OCI-LY7 (cell line): ENCODE measurements at regions not wholly inside any gene's neighbourhood (a gene's known extent, or its start where the extent isn't known, plus 50 kb on each side); places are given as distances from the start of the nearest gene placed in this dataset.

Source experiments
- BruUV-seq: library from RNA; stranded (reverse); fragments of 400-500 nt; replicated peaks from 2 replicates; lab custom pipeline; 2021; lab: Mats Ljungman, UMichigan
- CTCF ChIA-PET: fragments of 300-600 bp; sonication (Branson Sonifier 250); formaldehyde crosslinking; loops from one replicate; lab custom pipeline; 2022; ENCODE audit warnings: antibody characterized with exemption; ENCODE audit not compliant: unreplicated experiment; lab: Charles Lee
- POLR2A ChIA-PET: fragments of 300-600 bp; sonication (Branson Sonifier 250); formaldehyde crosslinking; loops from one replicate; lab custom pipeline; 2022; ENCODE audit warnings: antibody characterized with exemption; lab: Charles Lee
- DNase-seq: peaks from one replicate; pipeline ENCODE4 v3.0.0-alpha.2; 2015; ENCODE audit warnings: low spot score
- H2AFZ ChIP-seq: fragments of 200-600 bp; sonication (generic), shearing (Covaris generic); 2 replicates; pipeline ENCODE4 v1.6.1; 2014; ENCODE audit warnings: mild to moderate bottlenecking, antibody characterized with exemption, low read length, moderate library complexity
- H3K27ac ChIP-seq: fragments of 200-600 bp; sonication (generic); 2 replicates; pipeline ENCODE4 v1.5.1; 2014; ENCODE audit warnings: mixed run types, low read depth, mild to moderate bottlenecking, moderate library complexity, low read length, inconsistent platforms; ENCODE audit not compliant: poor library complexity, severe bottlenecking
- H3K36me3 ChIP-seq: fragments of 200-600 bp; sonication (generic); 2 replicates; pipeline ENCODE4 v1.6.1; 2014; ENCODE audit warnings: mild to moderate bottlenecking, antibody characterized with exemption, low read length, moderate library complexity, mixed read lengths; ENCODE audit not compliant: insufficient read depth
- H3K4me1 ChIP-seq: fragments of 200-600 bp; sonication (generic); 2 replicates; pipeline ENCODE4 v1.5.1; 2014; ENCODE audit warnings: mild to moderate bottlenecking, low read length; ENCODE audit not compliant: insufficient read depth, poor library complexity, severe bottlenecking
- H3K4me2 ChIP-seq: fragments of 200-600 bp; sonication (generic); 2 replicates; pipeline ENCODE4 v1.6.1; 2014; ENCODE audit warnings: mild to moderate bottlenecking, low read length
- H3K4me3 ChIP-seq: fragments of 200-600 bp; sonication (generic); 2 replicates; pipeline ENCODE4 v1.5.1; 2014; ENCODE audit warnings: mild to moderate bottlenecking, low read depth, low read length; ENCODE audit not compliant: poor library complexity, severe bottlenecking
- H3K79me2 ChIP-seq: fragments of 200-600 bp; sonication (generic); 2 replicates; pipeline ENCODE4 v1.6.1; 2016; ENCODE audit warnings: low read depth, mild to moderate bottlenecking, low read length, moderate library complexity, mixed read lengths; ENCODE audit not compliant: insufficient read depth
- H3K9me2 ChIP-seq: fragments of 200-600 bp; sonication (generic); 2 replicates; pipeline ENCODE4 v1.6.1; 2016; ENCODE audit warnings: mild to moderate bottlenecking, low read length, mixed read lengths; ENCODE audit not compliant: insufficient read depth
- H3K9me3 ChIP-seq: fragments of 200-600 bp; sonication (generic); 2 replicates; pipeline ENCODE4 v1.6.1; 2014; ENCODE audit warnings: mild to moderate bottlenecking, mixed run types, low read length, mixed read lengths
- H4K20me1 ChIP-seq: fragments of 200-600 bp; sonication (generic); 2 replicates; pipeline ENCODE4 v1.6.1; 2014; ENCODE audit warnings: mild to moderate bottlenecking, antibody characterized with exemption, low read length, moderate library complexity, mixed read lengths; ENCODE audit not compliant: insufficient read depth
- EZH2phosphoT487 ChIP-seq: fragments of 200-600 bp; sonication (generic); IDR thresholded peaks from 2 replicates; pipeline ENCODE4 v1.6.1; 2018; ENCODE audit warnings: low read depth, borderline replicate concordance, mild to moderate bottlenecking, mixed run types, antibody characterized with exemption, low read length, moderate library complexity, mixed read lengths
- intact Hi-C: fragments of 100-400 bp; cut with micrococcal nuclease; formaldehyde crosslinking; loops from one replicate; pipeline ENCODE4 v1.10.0; 2022; ENCODE audit not compliant: unreplicated experiment
- TF ChIP-seq, protein P1 (sequence below): fragments of 200-600 bp; sonication (generic); conservative IDR thresholded peaks from 2 replicates; pipeline ENCODE4 v1.5.1; 2014; ENCODE audit warnings: mild to moderate bottlenecking, antibody characterized with exemption, low read length, moderate library complexity, mixed read lengths

DNA sequence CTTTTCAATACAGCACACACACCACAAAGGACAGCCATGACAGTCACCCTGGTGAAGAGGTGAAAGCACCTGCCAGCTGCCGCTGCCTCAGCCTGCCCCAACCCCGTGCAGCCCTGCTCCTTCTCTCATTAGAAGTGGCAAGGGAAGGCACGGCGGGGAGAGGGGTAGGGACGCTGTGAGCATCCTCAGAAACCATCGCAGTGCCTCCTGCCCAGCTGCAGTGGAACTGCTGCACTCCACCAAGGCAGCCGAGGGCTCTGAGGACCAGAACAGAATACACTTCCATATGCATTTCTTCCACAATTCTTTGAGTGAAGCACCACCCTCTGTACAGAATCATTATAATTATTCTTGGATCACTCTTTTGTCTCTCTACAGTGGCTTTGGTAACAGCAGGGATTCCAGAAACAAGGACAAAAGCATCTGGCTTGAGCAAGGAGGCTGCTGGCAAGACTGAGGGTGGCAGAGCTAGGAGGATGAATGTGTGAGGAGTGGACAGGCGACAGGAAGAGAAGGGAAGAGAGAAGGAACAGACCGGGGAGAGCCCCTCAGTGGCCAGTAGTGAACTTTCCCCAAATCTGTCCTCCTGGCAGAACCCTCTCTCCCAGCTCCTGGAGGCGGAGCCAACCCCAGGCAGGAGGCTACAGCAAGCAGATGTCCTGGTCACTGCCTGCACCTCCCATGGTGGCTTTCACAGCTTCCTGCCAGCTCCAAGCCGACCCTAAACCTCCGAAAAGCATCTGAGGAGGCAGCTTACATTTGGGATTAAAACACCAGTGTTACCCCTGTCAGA, 73.2 kb downstream of the MTNR1A start:
- Histone ChIP-seq H3K9me3 (no peaks in the 10 kb centered on the region), H3K27ac (no peak overlapping the region), H3K4me1 (no peaks in the 10 kb centered on the region), H3K9me2 (no peaks in the 10 kb centered on the region), H2AFZ (no peak overlapping the region), H4K20me1 (no peaks in the 10 kb centered on the region), H3K4me3 (no peak overlapping the region), H3K79me2 (no peaks in the 10 kb centered on the region), H3K36me3 (no peaks in the 10 kb centered on the region), H3K4me2 (no peak overlapping the region)
- ChIA-PET POLR2A (no interaction called here), CTCF (no interaction called here)
- no peak for TF ChIP-seq EZH2phosphoT487
- TF ChIP-seq, protein P1, sequence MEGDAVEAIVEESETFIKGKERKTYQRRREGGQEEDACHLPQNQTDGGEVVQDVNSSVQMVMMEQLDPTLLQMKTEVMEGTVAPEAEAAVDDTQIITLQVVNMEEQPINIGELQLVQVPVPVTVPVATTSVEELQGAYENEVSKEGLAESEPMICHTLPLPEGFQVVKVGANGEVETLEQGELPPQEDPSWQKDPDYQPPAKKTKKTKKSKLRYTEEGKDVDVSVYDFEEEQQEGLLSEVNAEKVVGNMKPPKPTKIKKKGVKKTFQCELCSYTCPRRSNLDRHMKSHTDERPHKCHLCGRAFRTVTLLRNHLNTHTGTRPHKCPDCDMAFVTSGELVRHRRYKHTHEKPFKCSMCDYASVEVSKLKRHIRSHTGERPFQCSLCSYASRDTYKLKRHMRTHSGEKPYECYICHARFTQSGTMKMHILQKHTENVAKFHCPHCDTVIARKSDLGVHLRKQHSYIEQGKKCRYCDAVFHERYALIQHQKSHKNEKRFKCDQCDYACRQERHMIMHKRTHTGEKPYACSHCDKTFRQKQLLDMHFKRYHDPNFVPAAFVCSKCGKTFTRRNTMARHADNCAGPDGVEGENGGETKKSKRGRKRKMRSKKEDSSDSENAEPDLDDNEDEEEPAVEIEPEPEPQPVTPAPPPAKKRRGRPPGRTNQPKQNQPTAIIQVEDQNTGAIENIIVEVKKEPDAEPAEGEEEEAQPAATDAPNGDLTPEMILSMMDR = no peak
- no peak for DNase-seq
- BruUV-seq = no TSS peak
- intact Hi-C loops = no loop called here

DNA sequence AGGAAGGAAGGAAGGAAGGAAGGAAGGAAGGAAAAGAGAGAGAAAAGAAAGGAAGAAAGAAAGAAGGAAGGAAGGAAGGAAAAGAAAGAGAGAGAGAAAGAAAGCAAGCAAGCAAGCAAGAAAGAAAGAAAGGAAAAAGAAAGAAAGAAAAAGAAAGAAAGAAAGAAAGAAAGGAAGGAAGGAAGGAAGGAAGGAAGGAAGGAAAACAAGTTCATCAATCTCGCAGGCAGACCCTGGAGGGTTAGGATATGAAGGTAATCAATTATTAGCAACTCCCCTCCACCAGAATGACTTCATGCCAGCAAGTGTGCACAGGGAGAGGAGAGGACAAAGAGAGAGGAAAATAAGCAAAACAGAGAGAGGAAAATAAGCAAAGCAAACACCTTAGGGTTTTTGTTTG, 80.2 kb downstream of the MTNR1A start:
- no peaks in the 10 kb centered on the region for H3K79me2 ChIP-seq
- H3K9me2 ChIP-seq = no peaks in the 10 kb centered on the region
- no peaks in the 10 kb centered on the region for H3K9me3 ChIP-seq
- no TSS peak for BruUV-seq
- no peaks in the 10 kb centered on the region for H4K20me1 ChIP-seq
- ChIA-PET CTCF (no interaction called here), POLR2A (no interaction called here)
- H3K4me3 ChIP-seq = no peak overlapping the region
- no peak overlapping the region for H3K4me2 ChIP-seq
- H3K4me1 ChIP-seq = no peaks in the 10 kb centered on the region
- TF ChIP-seq EZH2phosphoT487 = no peak
- TF ChIP-seq, protein P1 = no peak
- DNase-seq = no peak
- H2AFZ ChIP-seq = no peak overlapping the region
- no peaks in the 10 kb centered on the region for H3K36me3 ChIP-seq
- intact Hi-C loops = no loop called here
- H3K27ac ChIP-seq = no peak overlapping the region

DNA sequence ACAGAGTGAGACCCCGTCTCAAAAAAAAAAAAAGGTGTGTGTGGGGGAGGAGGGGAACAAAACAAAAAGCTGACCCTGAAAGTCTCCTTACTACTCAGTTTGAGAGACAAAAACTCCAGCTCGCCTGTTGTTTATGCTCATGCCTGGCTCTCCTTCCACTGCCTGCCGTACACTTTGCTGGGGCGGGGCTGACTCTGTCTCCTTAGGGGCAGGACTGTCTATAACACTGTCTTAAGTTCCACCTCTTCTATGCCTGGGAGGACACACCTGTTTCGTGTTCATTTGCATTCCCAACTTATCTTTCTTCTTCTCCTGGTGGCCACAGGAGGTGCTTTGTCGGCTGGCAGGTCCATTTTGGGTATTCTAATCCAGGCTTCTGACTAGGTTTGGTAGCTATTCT, 81.4 kb downstream of the MTNR1A start:
- POLR2A ChIA-PET = interaction anchor here (1.0 kb wide), 1 partner anchor 15 kb away, joined by 3 read pairs; no protein-coding TSS in a partner anchor
- no peak for DNase-seq
- H4K20me1 ChIP-seq = no peaks in the 10 kb centered on the region
- H3K4me3 ChIP-seq = no peak overlapping the region
- no peak overlapping the region for H2AFZ ChIP-seq
- no peak overlapping the region for H3K4me2 ChIP-seq
- CTCF ChIA-PET = no interaction called here
- H3K9me3 ChIP-seq = no peaks in the 10 kb centered on the region
- TF ChIP-seq, protein P1 = no peak
- TF ChIP-seq EZH2phosphoT487 = no peak
- no peaks in the 10 kb centered on the region for H3K79me2 ChIP-seq
- no peak overlapping the region for H3K27ac ChIP-seq
- no TSS peak for BruUV-seq
- intact Hi-C loops = no loop called here
- H3K36me3 ChIP-seq = no peaks in the 10 kb centered on the region
- H3K4me1 ChIP-seq = no peaks in the 10 kb centered on the region
- no peaks in the 10 kb centered on the region for H3K9me2 ChIP-seq
